ENCODE measurements at regions not wholly inside any gene's neighbourhood (a gene's known extent, or its start where the extent isn't known, plus 50 kb on each side); places are given as distances from the start of the nearest gene placed in this dataset.

GRCh38 chr7:11895337-11895736 is 63.3 kb upstream of the THSD7A start:
- Mint-ChIP-seq H3K4me1 (ENCODE audit: low read depth) (no peaks in the 10 kb centered on the region), H3K36me3 (no peaks in the 10 kb centered on the region), H3K9me3 (no peaks in the 10 kb centered on the region), H3K27ac (no peak overlapping the region), H3K27me3 (no peaks in the 10 kb centered on the region), H3K4me3 (no peak overlapping the region)
- ChIA-PET CTCF (no interaction called here), POLR2A (no interaction called here)
- intact Hi-C loops (cut with micrococcal nuclease) = no loop called here
- no peak for DNase-seq

- ChIA-PET POLR2A (no interaction called here), CTCF (no interaction called here)
- no peaks in the 10 kb centered on the region for H3K36me3 Mint-ChIP-seq
- H3K27me3 Mint-ChIP-seq = no peaks in the 10 kb centered on the region
- no peak overlapping the region for H3K4me3 Mint-ChIP-seq
- intact Hi-C loops (cut with micrococcal nuclease) = no loop called here
- DNase-seq = no peak
- no peaks in the 10 kb centered on the region for H3K4me1 Mint-ChIP-seq (ENCODE audit: low read depth)
- no peak overlapping the region for H3K27ac Mint-ChIP-seq
- H3K9me3 Mint-ChIP-seq = no peaks in the 10 kb centered on the region
Observed at GRCh38 chr7:11896663-11897062, 64.7 kb upstream of the THSD7A start.

- POLR2A ChIA-PET = no interaction called here
- Mint-ChIP-seq H3K4me3 (no peak overlapping the region), H3K27me3 (no peaks in the 10 kb centered on the region), H3K4me1 (ENCODE audit: low read depth) (no peaks in the 10 kb centered on the region), H3K27ac (no peak overlapping the region), H3K36me3 (no peaks in the 10 kb centered on the region), H3K9me3 (no peaks in the 10 kb centered on the region)
- CTCF ChIA-PET = no interaction called here
- no peak for DNase-seq
- intact Hi-C loops (cut with micrococcal nuclease) = no loop called here
Observed at GRCh38 chr7:11899247-11899646, 67.2 kb upstream of the THSD7A start.

- ChIA-PET POLR2A (no interaction called here), CTCF (no interaction called here)
- intact Hi-C loops (cut with micrococcal nuclease) = no loop called here
- no peak overlapping the region for H3K27ac Mint-ChIP-seq
- no peaks in the 10 kb centered on the region for H3K27me3 Mint-ChIP-seq
- H3K36me3 Mint-ChIP-seq = no peaks in the 10 kb centered on the region
- no peaks in the 10 kb centered on the region for H3K4me1 Mint-ChIP-seq (ENCODE audit: low read depth)
- H3K9me3 Mint-ChIP-seq = no peaks in the 10 kb centered on the region
- no peak for DNase-seq
- no peak overlapping the region for H3K4me3 Mint-ChIP-seq
Observed at GRCh38 chr7:11910253-11910652, 78.3 kb upstream of the THSD7A start.

- Mint-ChIP-seq H3K36me3 (no peaks in the 10 kb centered on the region), H3K4me3 (no peak overlapping the region), H3K27me3 (no peaks in the 10 kb centered on the region), H3K27ac (no peak overlapping the region), H3K9me3 (no peaks in the 10 kb centered on the region), H3K4me1 (ENCODE audit: low read depth) (no peaks in the 10 kb centered on the region)
- POLR2A ChIA-PET = no interaction called here
- CTCF ChIA-PET = no interaction called here
- intact Hi-C loops (cut with micrococcal nuclease) = no loop called here
- DNase-seq = no peak
Observed at GRCh38 chr7:11911900-11912299, 79.9 kb upstream of the THSD7A start.

- Mint-ChIP-seq H3K4me3 (no peak overlapping the region), H3K4me1 (ENCODE audit: low read depth) (no peaks in the 10 kb centered on the region), H3K9me3 (no peaks in the 10 kb centered on the region), H3K27me3 (no peaks in the 10 kb centered on the region), H3K36me3 (no peaks in the 10 kb centered on the region), H3K27ac (no peak overlapping the region)
- ChIA-PET CTCF (no interaction called here), POLR2A (no interaction called here)
- DNase-seq = no peak
- intact Hi-C loops (cut with micrococcal nuclease) = no loop called here
Observed at GRCh38 chr7:11914645-11915044, 82.6 kb upstream of the THSD7A start.

GRCh38 chr7:11923376-11923930 is 91.5 kb upstream of the THSD7A start:
- Mint-ChIP-seq H3K27ac (no peak overlapping the region), H3K4me3 (no peak overlapping the region), H3K27me3 (no peaks in the 10 kb centered on the region), H3K9me3 (no peaks in the 10 kb centered on the region), H3K36me3 (no peaks in the 10 kb centered on the region), H3K4me1 (ENCODE audit: low read depth) (no peaks in the 10 kb centered on the region)
- CTCF ChIA-PET = no interaction called here
- DNase-seq = no peak
- POLR2A ChIA-PET = no interaction called here
- intact Hi-C loops (cut with micrococcal nuclease) = no loop called here

- no peak overlapping the region for H3K4me3 Mint-ChIP-seq
- H3K27me3 Mint-ChIP-seq = no peaks in the 10 kb centered on the region
- H3K36me3 Mint-ChIP-seq = no peaks in the 10 kb centered on the region
- DNase-seq = no peak
- intact Hi-C loops (cut with micrococcal nuclease) = no loop called here
- H3K27ac Mint-ChIP-seq = no peak overlapping the region
- H3K9me3 Mint-ChIP-seq = no peaks in the 10 kb centered on the region
- CTCF ChIA-PET = interaction anchor here (0.6 kb wide), 1 partner anchor 29 kb away, joined by 3 read pairs; no protein-coding TSS in a partner anchor
- POLR2A ChIA-PET = no interaction called here
- H3K4me1 Mint-ChIP-seq (ENCODE audit: low read depth) = no peaks in the 10 kb centered on the region
Observed at GRCh38 chr7:11931307-11931706, 99.3 kb upstream of the THSD7A start.

GRCh38 chr7:11934796-11935195 is 102.8 kb upstream of the THSD7A start:
- Mint-ChIP-seq H3K9me3 (no peaks in the 10 kb centered on the region), H3K36me3 (no peaks in the 10 kb centered on the region), H3K4me3 (no peak overlapping the region), H3K27ac (no peak overlapping the region), H3K4me1 (ENCODE audit: low read depth) (no peaks in the 10 kb centered on the region), H3K27me3 (no peaks in the 10 kb centered on the region)
- intact Hi-C loops (cut with micrococcal nuclease) = no loop called here
- POLR2A ChIA-PET = no interaction called here
- CTCF ChIA-PET = no interaction called here
- no peak for DNase-seq

GRCh38 chr7:11935905-11936304 is 103.9 kb upstream of the THSD7A start:
- DNase-seq = no peak
- Mint-ChIP-seq H3K9me3 (no peaks in the 10 kb centered on the region), H3K36me3 (no peaks in the 10 kb centered on the region), H3K4me3 (no peak overlapping the region), H3K27me3 (no peaks in the 10 kb centered on the region), H3K27ac (no peak overlapping the region), H3K4me1 (ENCODE audit: low read depth) (no peaks in the 10 kb centered on the region)
- ChIA-PET CTCF (no interaction called here), POLR2A (no interaction called here)
- intact Hi-C loops (cut with micrococcal nuclease) = no loop called here

GRCh38 chr7:11946794-11947193 is 114.8 kb upstream of the THSD7A start:
- no peaks in the 10 kb centered on the region for H3K4me1 Mint-ChIP-seq (ENCODE audit: low read depth)
- no peaks in the 10 kb centered on the region for H3K27me3 Mint-ChIP-seq
- H3K27ac Mint-ChIP-seq = no peak overlapping the region
- H3K36me3 Mint-ChIP-seq = no peaks in the 10 kb centered on the region
- POLR2A ChIA-PET = no interaction called here
- H3K4me3 Mint-ChIP-seq = no peak overlapping the region
- no peak for DNase-seq
- H3K9me3 Mint-ChIP-seq = peaks cover 20% of the 10 kb centered on the region
- CTCF ChIA-PET = no interaction called here
- intact Hi-C loops (cut with micrococcal nuclease) = no loop called here

- POLR2A ChIA-PET = no interaction called here
- Mint-ChIP-seq H3K27ac (no peak overlapping the region), H3K4me3 (no peak overlapping the region), H3K36me3 (no peaks in the 10 kb centered on the region), H3K4me1 (ENCODE audit: low read depth) (no peaks in the 10 kb centered on the region), H3K9me3 (peaks cover 14% of the 10 kb centered on the region), H3K27me3 (no peaks in the 10 kb centered on the region)
- CTCF ChIA-PET = no interaction called here
- DNase-seq = no peak
- intact Hi-C loops (cut with micrococcal nuclease) = no loop called here
Observed at GRCh38 chr7:11950281-11950680, 118.3 kb upstream of the THSD7A start.

GRCh38 chr7:11950942-11951341 is 118.9 kb upstream of the THSD7A start:
- H3K4me3 Mint-ChIP-seq = no peak overlapping the region
- CTCF ChIA-PET = no interaction called here
- no peak for DNase-seq
- peaks cover 9% of the 10 kb centered on the region for H3K9me3 Mint-ChIP-seq
- no peaks in the 10 kb centered on the region for H3K27me3 Mint-ChIP-seq
- POLR2A ChIA-PET = no interaction called here
- H3K27ac Mint-ChIP-seq = no peak overlapping the region
- intact Hi-C loops (cut with micrococcal nuclease) = no loop called here
- H3K4me1 Mint-ChIP-seq (ENCODE audit: low read depth) = no peaks in the 10 kb centered on the region
- no peaks in the 10 kb centered on the region for H3K36me3 Mint-ChIP-seq

- Mint-ChIP-seq H3K9me3 (peaks cover 3% of the 10 kb centered on the region), H3K4me3 (no peak overlapping the region), H3K36me3 (no peaks in the 10 kb centered on the region), H3K4me1 (ENCODE audit: low read depth) (no peaks in the 10 kb centered on the region), H3K27me3 (no peaks in the 10 kb centered on the region), H3K27ac (no peak overlapping the region)
- peak; percentile 15 for DNase-seq
- POLR2A ChIA-PET = no interaction called here
- CTCF ChIA-PET = no interaction called here
- intact Hi-C loops (cut with micrococcal nuclease) = no loop called here
Observed at GRCh38 chr7:11951909-11952308, 119.9 kb upstream of the THSD7A start.
